Suprapubic skin (tissue), 4 donors: ENCODE measurements at regions not wholly inside any gene's neighbourhood (a gene's known extent, or its start where the extent isn't known, plus 50 kb on each side); places are given as distances from the start of the nearest gene placed in this dataset.

Experiments
- DNase-seq, 2 donors: peaks; one replicate each; pipeline ENCODE4 v3.0.0-alpha.2; 2019; ENCODE audit warnings: low spot score in 2 of 2
- H3K27ac ChIP-seq: fragments of 200-600 bp; sonication (generic); one replicate; pipeline ENCODE4 v1.5.1; 2019
- H3K27me3 ChIP-seq: fragments of 200-600 bp; sonication (generic); one replicate; pipeline ENCODE4 v1.5.1; 2019
- H3K36me3 ChIP-seq: fragments of 200-600 bp; sonication (generic); one replicate; pipeline ENCODE4 v1.5.1; 2019
- H3K4me1 ChIP-seq: fragments of 200-600 bp; sonication (generic); one replicate; pipeline ENCODE4 v1.5.1; 2019
- H3K4me3 ChIP-seq: fragments of 200-600 bp; sonication (generic); one replicate; pipeline ENCODE4 v1.5.1; 2019; ENCODE audit warnings: mild to moderate bottlenecking
- H3K9me3 ChIP-seq: fragments of 200-600 bp; sonication (generic); one replicate; pipeline ENCODE4 v1.5.1; 2019
- CTCF ChIP-seq, 2 donors: fragments of 200-600 bp in 1 of 2; fragments of 450-650 bp in 1 of 2; sonication (generic) in 1 of 2; IDR thresholded peaks; one replicate each; pipeline ENCODE4 v1.5.1; 2016 to 2019; ENCODE audit warnings: antibody characterized with exemption in 2 of 2, mild to moderate bottlenecking in 1 of 2, moderate library complexity in 1 of 2
- EP300 ChIP-seq: sonication (generic); formaldehyde crosslinking; IDR thresholded peaks from one replicate; pipeline ENCODE4 v1.6.1; 2017; ENCODE audit warnings: antibody characterized with exemption
- POLR2A ChIP-seq, 2 donors: fragments of 450-650 bp; IDR thresholded peaks; one replicate each; pipeline ENCODE4 v1.6.1; 2017; ENCODE audit warnings: antibody characterized with exemption in 2 of 2, mild to moderate bottlenecking in 2 of 2, moderate library complexity in 2 of 2
- POLR2AphosphoS5 ChIP-seq, 3 donors: sonication (generic); formaldehyde crosslinking; IDR thresholded peaks; one replicate each; pipeline ENCODE4 v1.6.1; 2017; ENCODE audit warnings: antibody characterized with exemption in 3 of 3
- WGBS: methylation state at CpG from one replicate; pipeline ENCODE4 v1.1.5; 2018; 5-methylcytosine and 5-hydroxymethylcytosine counted together

DNA sequence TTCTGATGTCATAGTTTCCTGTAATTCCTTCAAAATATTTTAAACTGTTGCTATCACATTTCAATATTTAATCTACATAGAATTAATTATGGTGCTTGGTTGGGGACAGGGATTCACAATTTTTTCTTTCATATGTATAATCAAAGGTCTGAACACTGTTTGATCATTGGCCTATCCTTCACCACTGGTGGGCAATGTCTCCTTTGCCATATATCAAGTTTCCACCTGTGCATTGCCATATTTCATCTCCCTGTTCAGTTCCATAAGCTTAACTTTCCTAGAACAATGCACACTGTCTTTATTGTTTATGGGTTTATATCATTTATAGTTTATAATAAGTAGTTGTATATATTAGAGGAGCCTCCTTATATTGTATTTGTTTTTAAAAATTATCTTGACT lies 374.9 kb upstream of the PTBP2 start:
- no peaks in the 10 kb centered on the region for H3K27me3 ChIP-seq
- no peak overlapping the region for H3K4me3 ChIP-seq
- H3K27ac ChIP-seq: no peak overlapping the region
- DNase-seq: no peak
- no peaks in the 10 kb centered on the region for H3K9me3 ChIP-seq
- H3K36me3 ChIP-seq: no peaks in the 10 kb centered on the region
- H3K4me1 ChIP-seq: no peaks in the 10 kb centered on the region
- TF ChIP-seq POLR2A (IDR thresholded peaks at IDR 0.05) (no peak), EP300 (no peak), CTCF (IDR thresholded peaks at IDR 0.05) (no peak), POLR2AphosphoS5 (IDR thresholded peaks at IDR 0.05) (no peak)

DNA sequence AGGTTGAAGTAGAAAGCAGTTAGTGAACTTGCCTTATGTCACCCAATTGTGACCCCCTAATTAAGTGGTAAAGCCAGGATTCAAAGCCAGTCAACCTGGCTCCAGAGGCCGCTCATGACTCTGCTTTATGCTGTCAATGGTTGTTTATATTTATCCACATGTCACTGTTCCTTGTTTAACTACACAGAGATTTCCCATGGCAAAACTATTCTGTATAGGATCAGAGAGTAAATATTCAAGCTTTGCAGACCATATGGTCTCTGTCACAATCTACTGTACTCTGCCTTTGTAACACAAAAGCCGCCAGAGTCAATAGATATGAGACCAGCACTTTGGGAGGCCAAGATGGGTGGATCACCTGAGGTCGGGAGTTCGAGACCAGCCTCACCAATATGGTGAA lies 371.7 kb upstream of the PTBP2 start:
- 93% methylated on average over 4 of the region's 4 CpGs for WGBS
- H3K27me3 ChIP-seq: no peaks in the 10 kb centered on the region
- no peak for TF ChIP-seq CTCF (IDR thresholded peaks at IDR 0.05)
- no peak for TF ChIP-seq EP300
- no peak for TF ChIP-seq POLR2A (IDR thresholded peaks at IDR 0.05)
- TF ChIP-seq POLR2AphosphoS5 (IDR thresholded peaks at IDR 0.05): no peak

GRCh38 chr1:96352733-96353132 lies 368.9 kb upstream of the PTBP2 start:
- DNase-seq: no peak
- no peaks in the 10 kb centered on the region for H3K36me3 ChIP-seq
- WGBS: 51% methylated on average over 2 of the region's 2 CpGs
- TF ChIP-seq POLR2A (IDR thresholded peaks at IDR 0.05) (no peak), EP300 (no peak), POLR2AphosphoS5 (IDR thresholded peaks at IDR 0.05) (no peak), CTCF (IDR thresholded peaks at IDR 0.05) (no peak)
- no peak overlapping the region for H3K27ac ChIP-seq
- H3K9me3 ChIP-seq: no peaks in the 10 kb centered on the region
- no peak overlapping the region for H3K4me3 ChIP-seq
- H3K4me1 ChIP-seq: no peaks in the 10 kb centered on the region
- H3K27me3 ChIP-seq: no peaks in the 10 kb centered on the region

More for the DNA sequence above, 371.7 kb upstream of the PTBP2 start:
- no peak for DNase-seq
- Histone ChIP-seq H3K4me3 (no peak overlapping the region), H3K27ac (no peak overlapping the region), H3K4me1 (no peaks in the 10 kb centered on the region), H3K36me3 (no peaks in the 10 kb centered on the region), H3K9me3 (no peaks in the 10 kb centered on the region)

DNA sequence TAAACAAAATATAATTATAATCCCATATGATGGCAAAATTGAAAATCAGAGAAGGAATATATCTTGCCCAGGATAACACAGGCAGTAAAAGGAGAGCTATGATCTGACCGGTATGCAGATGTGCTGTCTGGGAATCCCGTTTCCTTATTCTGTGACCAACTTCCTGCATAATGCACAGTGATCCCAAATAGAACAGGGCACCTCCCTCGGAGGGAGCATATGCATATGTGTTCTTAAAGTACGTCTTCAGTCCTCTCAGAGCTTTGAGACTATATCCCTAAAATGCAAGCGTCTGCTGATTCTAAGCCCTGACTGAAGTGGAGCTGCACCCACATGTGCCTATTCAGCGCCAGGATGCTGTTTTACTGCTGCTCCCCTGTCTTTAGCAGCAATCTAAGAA lies 366.1 kb upstream of the PTBP2 start:
- Histone ChIP-seq H3K4me1 (no peaks in the 10 kb centered on the region), H3K27ac (no peak overlapping the region), H3K27me3 (no peaks in the 10 kb centered on the region), H3K4me3 (no peak overlapping the region), H3K9me3 (no peaks in the 10 kb centered on the region), H3K36me3 (no peaks in the 10 kb centered on the region)
- WGBS: 73% methylated on average over 6 of the region's 6 CpGs
- TF ChIP-seq POLR2A (IDR thresholded peaks at IDR 0.05) (no peak), CTCF (IDR thresholded peaks at IDR 0.05) (no peak), EP300 (no peak), POLR2AphosphoS5 (IDR thresholded peaks at IDR 0.05) (no peak)
- no peak for DNase-seq

GRCh38 chr1:96355961-96356360 lies 365.6 kb upstream of the PTBP2 start:
- Histone ChIP-seq H3K27me3 (no peaks in the 10 kb centered on the region), H3K4me1 (no peaks in the 10 kb centered on the region), H3K4me3 (no peak overlapping the region), H3K9me3 (no peaks in the 10 kb centered on the region), H3K27ac (no peak overlapping the region), H3K36me3 (no peaks in the 10 kb centered on the region)
- WGBS: 83% methylated on average over 2 of the region's 2 CpGs
- no peak for TF ChIP-seq POLR2A (IDR thresholded peaks at IDR 0.05)
- TF ChIP-seq CTCF (IDR thresholded peaks at IDR 0.05): no peak
- no peak for TF ChIP-seq POLR2AphosphoS5 (IDR thresholded peaks at IDR 0.05)
- TF ChIP-seq EP300: no peak
- no peak for DNase-seq
